ENCODE measurements at regions not wholly inside any gene's neighbourhood (a gene's known extent, or its start where the extent isn't known, plus 50 kb on each side); places are given as distances from the start of the nearest gene placed in this dataset.

GRCh38 chr4:117692538-117692937 is 341.7 kb upstream of the NDST3 start:
- no peak for TF ChIP-seq CTCF (IDR thresholded peaks at IDR 0.05)
- TF ChIP-seq SIN3A (IDR thresholded peaks at IDR 0.05; ENCODE audit: borderline replicate concordance, insufficient read depth, low read depth, low read length) = no peak
